Activated naive CD4-positive, alpha-beta T cell (primary cell): ENCODE measurements at regions not wholly inside any gene's neighbourhood (a gene's known extent, or its start where the extent isn't known, plus 50 kb on each side); places are given as distances from the start of the nearest gene placed in this dataset.

ENCODE experiments used
- DNase-seq, 4 experiments: peaks; one replicate each; lab custom pipeline; 2025; lab: John Stamatoyannopoulos, UW

DNA sequence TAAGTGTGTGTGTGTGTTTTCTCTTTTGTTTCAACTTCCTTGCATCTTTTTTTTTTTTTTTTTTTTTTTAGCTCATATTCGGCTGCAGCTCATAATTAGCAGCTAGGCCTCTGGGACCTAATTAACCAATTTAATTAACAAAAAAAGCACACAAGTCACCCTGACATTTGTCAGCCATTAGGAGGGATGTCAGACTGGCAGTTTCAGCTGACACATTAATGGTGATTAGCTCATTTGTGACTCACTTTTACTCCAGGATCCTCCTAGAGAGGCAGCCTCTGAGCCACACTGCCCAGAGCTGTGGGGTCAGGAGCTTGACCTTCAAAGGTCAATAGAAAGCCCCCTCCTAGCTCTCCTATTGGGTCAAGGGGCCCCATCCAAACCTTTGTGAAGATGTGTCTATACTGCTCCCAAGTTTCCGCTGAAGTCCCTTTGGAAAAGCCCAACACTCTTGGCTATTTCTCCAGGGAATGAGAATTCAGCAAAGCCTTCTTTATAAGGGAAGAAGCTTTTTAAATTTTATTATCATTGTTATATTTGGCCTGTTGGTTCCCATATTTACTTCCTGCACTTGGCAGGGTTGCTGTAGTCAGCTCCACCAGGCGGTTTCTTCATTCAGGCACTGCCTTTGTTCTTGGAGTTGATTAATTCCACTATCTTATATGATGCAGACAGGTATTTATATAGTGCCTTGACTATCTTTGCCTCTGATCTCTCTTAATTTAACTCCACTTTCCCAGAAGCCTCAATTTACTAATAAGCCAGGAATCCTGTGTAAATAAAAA is 109.5 kb upstream of the HABP2 start:
- DNase-seq, result no peak

DNA sequence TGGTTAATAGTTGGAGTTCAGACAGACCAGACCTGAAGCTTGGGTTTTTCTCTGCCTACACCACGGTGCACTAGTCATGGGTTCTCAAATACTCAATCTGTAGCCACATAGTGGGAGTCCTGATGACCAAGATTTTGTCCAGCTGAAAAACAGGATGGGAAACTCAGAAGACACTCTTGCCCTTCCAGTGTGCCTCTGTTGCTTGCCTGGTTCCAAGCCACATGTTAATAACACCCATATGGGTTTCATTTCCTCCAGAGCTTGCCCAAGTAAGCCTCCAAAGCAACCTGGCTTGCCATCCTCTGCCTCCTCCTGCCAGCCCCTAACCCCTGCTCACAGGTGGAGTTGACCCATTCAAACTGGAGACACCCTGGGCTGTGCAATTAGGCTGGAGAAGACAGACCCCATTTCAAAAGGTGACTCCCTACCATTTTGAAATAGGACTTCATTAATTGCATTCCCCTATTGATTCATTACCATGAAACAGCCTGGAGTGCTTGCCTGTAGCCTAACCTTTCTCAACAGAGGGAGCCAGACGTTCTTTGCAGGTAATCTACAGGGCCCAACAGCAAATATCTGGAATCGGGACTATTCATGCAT is 108.0 kb upstream of the HABP2 start:
- no peak for DNase-seq

DNA sequence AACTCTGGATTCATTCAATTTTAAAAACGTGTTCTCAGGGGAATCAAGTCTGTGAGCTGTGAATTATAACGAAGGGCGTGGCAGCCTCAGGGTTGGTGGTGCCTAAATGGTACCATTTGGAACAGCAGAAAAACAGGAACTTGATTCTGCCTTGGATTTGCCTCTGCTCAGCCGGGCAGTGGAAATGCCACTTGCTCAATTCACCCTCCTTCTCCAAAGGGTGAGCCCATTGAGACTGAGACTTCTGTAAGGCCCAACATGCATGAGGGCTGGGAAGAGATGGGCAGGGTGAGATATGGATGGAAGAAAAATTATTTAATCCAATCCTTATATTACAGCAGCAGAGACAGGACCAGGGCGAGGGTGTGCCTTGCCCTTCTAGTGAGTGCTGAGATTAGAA is 107.1 kb upstream of the HABP2 start:
- no peak for DNase-seq

GRCh38 chr10:113446739-113447138 is 106.1 kb upstream of the HABP2 start:
- DNase-seq, result no peak

- DNase-seq, result no peak
These were observed 105.6 kb upstream of the HABP2 start for GRCh38 chr10:113447278-113447677.

DNA sequence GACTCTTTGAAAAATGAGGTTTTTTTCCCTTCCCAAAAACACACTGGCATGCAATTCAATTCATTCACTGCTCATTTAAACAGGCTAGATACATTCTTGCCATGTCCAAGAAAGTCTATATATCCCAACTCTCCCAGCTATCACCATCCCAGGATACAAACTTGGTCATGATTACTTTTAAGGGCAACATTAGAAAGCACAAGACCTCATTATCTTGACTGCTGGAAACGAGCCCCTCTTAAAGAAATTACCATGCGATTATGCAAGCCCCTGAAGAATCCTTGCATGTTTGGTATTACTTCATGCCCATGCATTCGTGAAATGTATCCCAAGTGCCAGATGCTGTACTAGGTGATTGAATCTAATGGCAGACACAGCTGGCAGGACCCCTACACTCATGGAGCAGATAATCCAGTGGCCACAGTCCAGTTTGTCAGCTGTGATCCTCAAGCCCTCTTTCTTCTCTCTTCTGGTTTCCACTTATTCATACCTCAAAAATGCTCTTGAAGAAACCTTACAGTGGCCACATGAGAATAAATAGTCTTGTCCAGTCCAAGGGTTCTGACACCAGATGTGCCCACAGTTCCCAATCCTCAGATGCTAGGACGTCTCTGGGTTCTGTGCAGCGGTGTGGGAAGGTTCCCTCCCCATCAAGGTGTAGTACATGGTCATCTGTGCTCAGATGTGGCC is 103.7 kb upstream of the HABP2 start:
- no peak for DNase-seq

DNA sequence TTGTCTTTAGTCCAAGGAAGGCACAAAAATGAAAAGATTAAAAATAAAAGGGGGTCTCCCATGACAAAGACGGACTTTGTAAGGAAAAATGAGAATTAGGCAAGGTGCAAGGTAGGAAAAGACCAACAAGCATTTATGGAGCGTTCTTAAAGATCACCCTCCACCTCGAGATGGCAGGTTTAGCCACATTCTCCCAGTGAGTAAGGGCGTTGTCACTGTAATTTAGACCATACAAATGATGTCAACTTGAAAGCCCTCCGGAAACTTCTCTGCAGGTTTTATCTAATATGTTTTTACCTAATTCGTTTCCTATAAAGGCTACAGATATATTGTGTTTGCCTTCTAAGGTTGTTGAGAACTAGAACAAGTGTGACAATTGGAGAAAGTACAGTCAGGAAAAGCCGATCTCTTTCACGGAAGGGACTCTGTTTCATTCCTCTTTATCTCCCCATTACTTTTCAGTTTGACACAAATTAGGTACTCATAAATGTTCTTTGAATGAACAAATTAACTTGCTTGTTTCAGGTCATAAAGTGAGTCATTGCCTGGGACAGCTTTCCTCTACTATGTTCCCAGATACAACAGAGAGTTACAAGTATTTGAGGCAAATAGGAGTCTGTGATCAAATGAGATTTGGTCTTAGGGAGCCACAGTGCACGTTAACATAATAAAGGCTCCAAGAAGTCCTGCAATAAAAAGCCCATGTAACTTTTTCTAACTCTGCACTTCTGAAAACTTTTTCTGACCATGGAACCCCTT is 102.6 kb upstream of the HABP2 start:
- no peak for DNase-seq

DNA sequence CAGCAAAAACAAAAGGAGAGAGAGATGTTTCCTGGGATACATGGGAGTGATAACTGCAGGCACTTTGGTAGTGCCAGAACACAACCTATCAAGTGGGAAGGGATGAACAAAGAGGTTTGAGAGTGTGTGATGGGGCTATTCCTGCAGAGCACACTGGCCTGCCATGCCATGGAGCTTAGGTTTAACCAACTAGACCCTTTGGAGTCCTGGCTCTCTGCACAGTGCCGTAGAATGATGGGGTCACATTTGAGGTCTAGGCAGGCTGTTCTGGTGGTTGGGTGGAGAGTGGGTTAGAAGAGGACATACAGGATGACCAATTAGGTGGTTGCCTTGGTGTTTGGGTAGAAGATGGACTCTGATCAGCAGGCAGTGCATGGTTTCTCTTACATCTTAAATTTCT is 101.9 kb upstream of the HABP2 start:
- DNase-seq, result no peak

- DNase-seq, result no peak
These were observed 100.6 kb upstream of the HABP2 start for GRCh38 chr10:113452146-113452845.

GRCh38 chr10:113453351-113453750 is 99.5 kb upstream of the HABP2 start:
- no peak for DNase-seq

DNA sequence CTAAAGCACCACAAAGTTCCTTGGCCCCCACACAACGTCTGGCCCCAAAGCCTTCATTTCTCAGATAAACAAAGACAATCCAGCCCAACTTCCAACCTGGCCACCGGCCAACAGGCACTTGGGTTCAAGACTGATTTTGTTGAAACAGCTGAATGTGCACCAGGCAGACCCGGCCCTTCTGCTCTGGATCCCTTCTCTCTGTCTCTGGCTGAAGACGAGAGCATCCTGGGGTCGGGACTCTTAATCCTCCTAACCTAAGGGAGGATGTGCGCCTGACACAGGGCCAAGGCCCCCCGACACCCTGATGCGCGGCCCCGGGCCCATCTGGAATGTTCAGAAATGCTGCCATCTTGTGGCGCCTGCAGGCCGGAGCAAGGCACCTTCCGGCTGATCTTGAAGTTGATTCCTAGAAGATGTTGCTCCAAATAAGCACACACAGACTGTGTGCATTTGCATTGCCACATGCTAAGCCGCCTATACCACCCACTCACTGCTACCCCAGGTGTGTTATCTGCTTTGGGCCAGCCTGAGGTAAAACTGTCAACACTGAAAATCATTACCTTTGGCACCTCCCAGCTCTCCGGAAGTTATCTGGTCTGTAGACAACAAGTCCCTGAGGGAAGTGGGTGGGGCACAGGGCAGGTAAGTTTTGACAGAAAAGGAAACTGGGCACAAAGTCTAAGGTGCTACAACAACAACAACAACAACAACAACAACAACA is 98.4 kb upstream of the HABP2 start:
- no peak for DNase-seq

- no peak for DNase-seq
These were observed 96.9 kb upstream of the HABP2 start for GRCh38 chr10:113455947-113456346.

GRCh38 chr10:113456741-113457140 is 96.1 kb upstream of the HABP2 start:
- no peak for DNase-seq

- DNase-seq, result no peak
These were observed 95.4 kb upstream of the HABP2 start for GRCh38 chr10:113457408-113457807.

DNA sequence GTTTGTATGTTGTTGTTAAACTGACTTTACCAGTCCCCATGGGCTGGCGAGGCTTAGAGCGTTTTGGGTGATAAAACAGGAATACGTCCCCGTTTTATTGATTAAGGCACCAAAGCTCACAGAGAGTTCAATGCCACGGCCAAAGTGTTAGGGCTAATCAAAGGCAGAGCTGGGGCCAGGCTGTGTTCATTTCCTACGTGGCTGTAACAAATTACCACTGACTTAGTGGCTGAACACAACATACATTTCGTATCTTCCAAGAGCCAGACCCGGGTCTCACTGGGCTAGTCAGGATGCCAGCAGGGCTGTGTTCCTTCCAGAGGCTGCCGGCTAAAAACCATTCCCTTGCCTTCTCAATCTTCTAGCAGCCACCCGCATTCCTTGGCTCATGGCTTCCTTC is 94.4 kb upstream of the HABP2 start:
- DNase-seq, result no peak

GRCh38 chr10:113458944-113459343 is 93.9 kb upstream of the HABP2 start:
- DNase-seq, result no peak

- no peak for DNase-seq
These were observed 93.1 kb upstream of the HABP2 start for GRCh38 chr10:113459626-113460280.

- DNase-seq, result no peak
These were observed 89.8 kb upstream of the HABP2 start for GRCh38 chr10:113463083-113463482.

DNA sequence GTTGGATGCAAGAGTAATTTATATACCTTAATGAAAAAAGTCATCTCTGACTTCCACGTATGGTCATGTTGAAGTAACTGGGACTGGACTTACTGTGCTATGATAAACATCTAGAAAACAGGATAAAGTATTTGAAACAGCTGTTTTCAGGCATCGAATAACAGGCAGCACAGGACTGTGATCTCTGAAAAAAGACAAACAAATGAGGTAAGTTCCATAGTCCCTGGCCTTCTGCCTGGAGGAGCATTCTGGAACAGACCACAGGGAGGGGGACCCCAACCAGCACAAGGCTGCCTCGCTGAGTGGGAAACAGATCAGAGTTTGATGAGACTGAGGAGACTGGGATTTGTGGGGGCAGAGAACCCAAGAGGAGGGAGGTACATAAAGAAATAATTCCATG is 89.1 kb upstream of the HABP2 start:
- no peak for DNase-seq

- DNase-seq, result no peak
These were observed 83.1 kb upstream of the HABP2 start for GRCh38 chr10:113469796-113470195.
